GM18858 (cell line): ENCODE measurements at regions not wholly inside any gene's neighbourhood (a gene's known extent, or its start where the extent isn't known, plus 50 kb on each side); places are given as distances from the start of the nearest gene placed in this dataset.

Source experiments
- ATAC-seq: cut with Tn5 transposase; IDR thresholded peaks from one replicate; pipeline ENCODE4 v1.9.1; 2021; ENCODE audit not compliant: unreplicated experiment

DNA sequence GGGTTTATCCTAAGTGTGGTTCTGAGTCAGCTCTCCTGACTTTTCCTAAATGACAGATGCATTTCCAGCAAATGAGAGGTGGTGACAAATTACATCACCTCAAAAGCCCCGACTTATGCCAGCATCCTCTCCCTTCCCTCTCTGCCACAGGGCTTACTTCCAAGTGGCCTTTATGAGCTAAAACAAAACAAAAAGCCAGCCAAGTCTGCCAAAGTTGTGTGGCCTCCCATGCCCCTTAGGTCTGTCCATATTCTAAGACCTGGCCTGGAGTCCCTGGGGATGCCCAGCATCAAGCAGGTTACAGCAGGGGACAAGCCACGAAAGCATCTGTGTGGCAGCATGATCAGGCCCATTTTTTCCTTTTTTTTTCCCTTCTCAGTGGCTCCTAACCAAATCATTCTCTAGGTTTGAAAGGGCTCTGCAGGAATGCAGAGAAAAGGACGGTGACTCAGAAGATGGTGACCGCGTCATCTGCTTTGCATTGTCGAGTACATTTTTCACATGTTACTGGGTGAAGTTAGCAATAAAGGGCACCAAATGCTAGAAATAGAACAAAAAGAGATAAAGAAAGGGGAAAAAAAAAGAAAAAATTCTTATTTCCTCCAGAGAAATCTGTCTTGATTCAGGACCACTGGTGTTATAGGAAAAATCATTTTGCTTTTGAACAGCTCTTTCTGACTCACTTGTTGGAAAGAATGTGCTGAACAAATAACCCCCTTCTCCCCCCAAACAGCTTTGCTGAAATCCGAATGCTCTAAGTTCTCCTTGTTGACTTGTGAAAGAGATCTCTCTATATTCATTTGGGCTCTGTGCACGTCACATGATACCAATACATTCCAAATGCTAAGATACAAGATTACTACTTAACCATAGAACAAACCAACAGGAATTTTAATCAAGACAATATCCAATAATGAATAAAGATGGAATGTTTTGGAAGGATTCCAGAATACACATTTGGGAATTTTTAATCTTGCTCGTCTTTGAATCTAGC, 178.7 kb downstream of the EN1 start:
- no peak for ATAC-seq

- ATAC-seq: no peak
Observed at GRCh38 chr2:118667964-118668363, 179.5 kb downstream of the EN1 start.

DNA sequence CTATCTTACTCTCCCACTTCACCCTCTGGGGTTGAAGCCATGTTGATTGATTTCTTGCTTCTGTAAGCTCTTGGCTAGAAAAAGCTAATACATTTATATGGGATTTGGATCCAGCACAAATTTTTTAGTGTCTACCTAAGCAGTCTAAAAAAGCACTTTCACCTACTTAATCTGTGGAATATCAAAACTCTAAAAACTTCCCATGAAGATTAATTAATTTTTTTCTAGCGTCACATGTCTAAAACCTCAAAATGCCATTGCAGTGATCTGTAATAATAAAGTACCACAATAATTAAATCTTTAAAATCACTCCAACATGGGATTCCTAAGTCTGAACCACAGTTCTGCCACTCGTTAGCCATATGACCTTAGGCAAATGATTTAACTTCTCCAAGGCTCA, 180.1 kb downstream of the EN1 start:
- ATAC-seq: no peak

GRCh38 chr2:118665784-118666529, 181.5 kb downstream of the EN1 start:
- no peak for ATAC-seq

GRCh38 chr2:118661179-118661578, 186.3 kb downstream of the EN1 start:
- no peak for ATAC-seq

GRCh38 chr2:118658596-118659198, 188.8 kb downstream of the EN1 start:
- ATAC-seq: no peak

DNA sequence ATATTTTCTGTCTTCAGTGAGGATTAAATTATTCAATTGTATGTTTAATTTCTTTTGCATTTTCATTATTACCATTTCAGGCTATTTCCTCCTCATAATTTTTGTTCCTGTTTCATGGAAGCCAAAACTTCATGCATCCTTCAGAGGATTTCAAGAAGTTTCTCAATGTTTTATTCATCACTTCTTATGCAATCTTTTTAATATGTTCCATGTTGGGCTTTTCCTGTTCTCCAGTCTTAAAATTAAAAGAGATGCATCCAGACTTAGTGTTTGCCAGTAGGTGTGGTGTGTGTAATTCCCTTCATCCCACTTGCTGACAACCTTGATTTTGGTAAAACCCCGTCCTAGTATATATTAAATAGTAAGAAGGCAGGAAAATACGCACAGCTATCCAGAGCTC, 190.0 kb downstream of the EN1 start:
- no peak for ATAC-seq

DNA sequence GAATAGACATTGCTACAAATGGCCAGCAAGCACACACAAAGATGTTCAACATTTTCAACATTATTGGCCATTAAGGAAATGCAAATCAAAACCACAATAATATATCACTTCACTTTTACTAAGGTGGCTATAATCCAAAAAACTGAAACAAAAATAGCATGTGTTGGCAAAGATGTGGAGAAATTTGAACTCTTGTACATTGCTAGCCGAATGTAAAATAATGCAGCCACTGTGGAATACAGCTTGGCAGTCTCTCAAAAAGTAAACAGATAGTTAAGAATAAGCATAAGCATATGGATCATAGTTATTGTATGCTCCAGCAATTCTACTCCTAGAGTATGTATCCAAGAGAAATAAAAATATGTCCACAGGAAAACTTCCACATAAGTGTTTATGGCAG, 192.5 kb downstream of the EN1 start:
- no peak for ATAC-seq

DNA sequence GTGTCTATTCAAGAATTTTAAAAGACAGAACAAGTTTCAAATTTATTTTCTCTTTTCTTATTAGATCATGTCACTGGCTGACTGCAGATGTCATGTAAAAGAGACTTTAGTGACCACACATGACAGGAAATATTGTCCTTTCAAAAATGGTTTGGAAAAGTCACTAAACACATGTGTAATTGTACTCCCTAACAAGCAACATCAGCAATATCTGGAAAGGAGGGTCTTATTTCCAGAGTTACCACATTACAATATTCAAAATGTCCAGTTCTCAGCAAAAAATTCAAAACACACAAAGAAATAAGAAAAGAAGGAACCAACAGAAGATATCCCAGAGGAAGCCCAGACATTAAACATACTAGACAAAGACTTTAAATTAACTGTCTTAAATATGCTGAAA, 197.1 kb downstream of the EN1 start:
- ATAC-seq: no peak

- ATAC-seq: no peak
Observed at GRCh38 chr2:118645876-118646275, 201.6 kb downstream of the EN1 start.

- no peak for ATAC-seq
Observed at GRCh38 chr2:118644190-118644589, 203.3 kb downstream of the EN1 start.

- no peak for ATAC-seq
Observed at GRCh38 chr2:118643294-118643693, 204.2 kb downstream of the EN1 start.

- ATAC-seq: no peak
Observed at GRCh38 chr2:118642501-118642900, 204.9 kb downstream of the EN1 start.

- ATAC-seq: no peak
Observed at GRCh38 chr2:118641711-118642110, 205.7 kb downstream of the EN1 start.

GRCh38 chr2:118639371-118639770, 208.1 kb downstream of the EN1 start:
- ATAC-seq: no peak

GRCh38 chr2:118638453-118638852, 209.0 kb downstream of the EN1 start:
- no peak for ATAC-seq

- ATAC-seq: no peak
Observed at GRCh38 chr2:118635891-118636290, 211.6 kb downstream of the EN1 start.

DNA sequence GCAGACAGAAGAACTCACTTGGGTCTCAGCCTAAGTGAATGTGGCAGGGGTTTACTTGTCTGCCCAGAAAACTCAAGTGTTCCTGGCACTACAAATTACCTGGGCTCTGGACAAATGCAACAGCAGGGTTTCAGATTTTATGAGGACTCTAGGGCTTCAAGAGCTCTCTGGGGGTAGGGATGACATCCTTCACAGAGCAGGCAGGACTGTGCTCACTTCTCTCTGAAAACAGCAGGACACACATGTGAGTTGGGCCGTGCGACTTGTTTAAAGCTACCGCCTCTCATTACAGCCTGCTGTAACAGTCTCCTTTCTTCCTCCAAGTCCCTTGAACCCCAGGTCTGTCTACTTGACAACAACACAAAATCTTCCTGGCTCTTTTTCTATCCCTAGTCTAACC, 212.6 kb downstream of the EN1 start:
- ATAC-seq: no peak

GRCh38 chr2:118633371-118634018, 214.0 kb downstream of the EN1 start:
- no peak for ATAC-seq

- no peak for ATAC-seq
Observed at GRCh38 chr2:118632921-118633320, 214.5 kb downstream of the EN1 start.

DNA sequence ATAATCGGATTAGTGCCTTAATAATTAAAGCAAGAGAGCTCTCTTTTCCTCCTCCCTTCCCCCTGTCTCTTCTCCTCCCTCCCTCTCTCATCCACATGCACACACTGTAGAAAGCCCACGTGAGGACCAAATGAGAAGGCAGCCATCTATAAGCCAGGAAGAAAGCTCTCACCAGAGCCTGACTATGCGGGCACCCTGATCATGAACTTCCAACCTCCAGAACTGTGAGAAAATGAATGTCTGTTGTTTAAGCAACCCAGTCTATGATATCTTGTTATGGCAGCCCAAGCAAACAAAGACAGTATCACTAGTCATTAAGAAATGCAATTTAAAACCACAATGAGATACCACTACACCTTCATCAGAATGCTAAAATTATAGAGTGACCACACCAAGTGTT, 220.3 kb downstream of the EN1 start:
- no peak for ATAC-seq
